AML-193 (cell line): ENCODE measurements at regions not wholly inside any gene's neighbourhood (a gene's known extent, or its start where the extent isn't known, plus 50 kb on each side); places are given as distances from the start of the nearest gene placed in this dataset.

Source experiments
- DNase-seq, 2 experiments: peaks; one replicate each; lab custom pipeline; 2025; lab: John Stamatoyannopoulos, UW

GRCh38 chr14:66115740-66116502 is 370.2 kb upstream of the CCDC196 start:
- no peak for DNase-seq

- no peak for DNase-seq
Observed at GRCh38 chr14:66116732-66117131, 369.4 kb upstream of the CCDC196 start.

- no peak for DNase-seq
Observed at GRCh38 chr14:66117600-66117999, 368.6 kb upstream of the CCDC196 start.

GRCh38 chr14:66119606-66120231 is 366.5 kb upstream of the CCDC196 start:
- DNase-seq: no peak

- no peak for DNase-seq
Observed at GRCh38 chr14:66120402-66120801, 365.8 kb upstream of the CCDC196 start.

DNA sequence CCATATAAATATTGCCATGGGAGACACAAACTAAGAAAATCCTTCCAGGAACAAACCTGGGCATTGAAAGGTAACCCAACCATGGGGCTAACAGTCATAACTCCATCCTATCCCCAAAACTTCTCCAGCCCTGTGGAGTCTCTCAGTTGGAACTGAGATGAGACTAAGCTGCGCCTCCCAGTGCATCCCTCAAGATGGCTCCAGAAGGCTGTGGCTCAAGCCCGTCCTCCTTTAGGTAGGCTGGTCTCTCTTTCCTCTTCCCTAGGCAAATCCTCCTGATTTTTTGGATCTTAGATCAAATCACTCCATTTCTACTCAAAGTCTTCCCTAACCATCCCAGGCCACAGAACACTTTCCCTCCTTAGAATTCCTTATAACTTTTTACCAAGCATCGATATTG is 364.3 kb upstream of the CCDC196 start:
- no peak for DNase-seq

GRCh38 chr14:66129224-66129623 is 356.9 kb upstream of the CCDC196 start:
- DNase-seq: no peak

DNA sequence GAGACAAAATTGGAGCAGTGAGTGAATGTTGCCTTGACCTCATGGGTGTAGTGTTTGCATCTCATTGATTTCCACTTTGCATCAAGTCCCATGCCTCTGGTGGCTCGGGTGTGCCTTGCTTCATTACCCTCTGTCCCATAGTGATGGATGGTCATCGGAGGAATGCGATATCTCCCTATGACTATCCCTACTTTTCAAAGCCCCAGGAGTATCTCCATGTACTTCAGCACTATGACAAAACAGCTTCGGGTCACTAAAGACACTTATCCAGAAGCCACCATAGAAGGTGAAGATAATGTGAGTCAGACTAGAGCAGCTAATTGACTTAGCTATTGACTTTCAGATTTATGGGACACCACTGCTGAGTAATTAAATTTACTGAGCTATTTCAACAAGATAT is 355.1 kb upstream of the CCDC196 start:
- DNase-seq: no peak

DNA sequence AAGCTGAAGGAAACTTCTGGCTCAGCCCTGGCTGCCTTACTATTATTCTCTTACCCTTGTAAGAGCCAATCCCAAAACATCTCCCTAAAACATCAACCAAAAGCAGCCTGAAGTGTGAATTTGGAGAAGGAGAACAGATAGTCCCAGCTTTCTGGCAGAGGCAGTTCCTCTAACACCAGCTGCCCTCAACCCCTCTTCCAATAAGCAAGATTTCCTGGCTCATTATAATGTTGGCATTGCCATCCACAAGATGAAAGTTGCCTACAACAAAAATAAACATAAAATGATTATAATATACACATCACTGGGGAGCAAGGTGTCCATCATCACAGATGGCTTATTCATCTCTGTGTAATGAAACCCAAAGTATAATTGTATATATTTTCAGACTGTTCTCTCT is 352.5 kb upstream of the CCDC196 start:
- no peak for DNase-seq

DNA sequence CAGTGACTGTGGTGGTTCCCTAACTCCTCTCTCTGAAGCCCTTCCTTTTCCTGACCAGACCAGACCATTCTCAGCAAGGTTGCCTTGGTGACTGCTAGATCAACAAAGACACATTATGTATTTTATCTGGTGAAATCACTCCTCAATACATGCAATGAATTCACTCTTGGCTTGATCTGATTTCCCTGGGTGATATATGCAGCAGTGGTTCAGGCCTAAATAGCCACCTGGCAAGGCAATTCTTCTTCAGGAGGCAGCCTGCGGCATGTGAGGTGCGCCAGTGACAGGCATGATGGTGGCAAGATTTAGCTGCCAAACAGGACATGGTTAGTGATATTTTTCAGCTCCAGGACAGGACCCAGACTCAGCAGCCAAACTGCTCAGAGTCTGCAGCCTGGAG is 350.3 kb upstream of the CCDC196 start:
- no peak for DNase-seq

- no peak for DNase-seq
Observed at GRCh38 chr14:66137081-66137480, 349.1 kb upstream of the CCDC196 start.

- no peak for DNase-seq
Observed at GRCh38 chr14:66139432-66139831, 346.7 kb upstream of the CCDC196 start.

- peak; percentile 4 to 14 for DNase-seq
Observed at GRCh38 chr14:66140213-66140918, 345.8 kb upstream of the CCDC196 start.

- no peak for DNase-seq
Observed at GRCh38 chr14:66140963-66141362, 345.2 kb upstream of the CCDC196 start.

DNA sequence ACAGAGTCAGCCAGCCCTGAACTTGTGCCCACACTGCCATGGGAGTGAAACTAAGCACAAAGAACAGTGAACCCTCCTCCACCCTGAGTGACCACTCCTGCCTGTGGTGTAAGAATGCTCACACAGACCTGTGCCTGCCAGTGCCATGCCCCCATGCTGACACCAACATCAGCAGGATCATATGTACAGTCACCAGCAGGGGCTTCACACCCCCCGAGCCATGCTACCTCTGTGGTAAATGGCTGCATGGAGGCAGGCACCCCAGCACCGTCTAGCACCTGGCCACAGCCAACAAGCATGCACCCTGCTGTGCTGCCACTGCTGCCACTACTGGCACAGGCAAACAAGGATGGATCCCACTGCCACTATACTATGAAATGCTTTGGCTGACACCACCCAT is 344.4 kb upstream of the CCDC196 start:
- no peak for DNase-seq

DNA sequence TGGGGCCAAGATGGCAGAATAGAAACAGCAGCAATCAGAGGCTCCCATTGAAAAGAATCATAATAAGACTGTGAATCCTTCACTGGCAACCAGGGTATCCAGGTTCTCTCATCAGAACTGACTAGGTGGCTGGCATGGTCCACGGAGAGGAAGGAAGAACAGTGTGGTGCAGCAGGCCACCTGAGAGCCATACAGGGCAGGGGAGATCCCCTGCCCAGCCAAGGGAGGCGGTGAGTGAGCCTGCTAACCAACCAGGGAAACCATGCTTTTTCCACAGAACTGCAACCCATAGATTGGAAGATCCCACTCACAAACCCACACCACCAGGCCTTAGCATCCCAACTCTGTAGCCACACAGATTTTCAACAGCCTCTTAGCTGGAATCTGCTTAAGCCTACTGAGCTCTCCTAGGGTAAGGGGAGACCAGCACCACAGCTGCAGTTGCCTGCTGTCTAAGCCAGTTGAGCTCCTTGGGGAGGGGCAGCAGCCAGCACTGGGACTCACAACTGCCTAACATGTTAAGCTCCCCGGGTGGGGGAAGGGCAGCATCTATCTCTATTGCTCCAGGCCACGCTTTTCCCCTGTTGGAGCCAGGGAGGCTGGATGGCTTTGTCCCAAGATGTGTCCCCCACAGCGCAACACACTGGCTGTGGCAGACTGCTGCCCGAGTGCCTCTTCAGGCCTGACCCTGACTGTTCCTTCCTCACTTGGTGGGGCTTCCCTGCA is 342.6 kb upstream of the CCDC196 start:
- DNase-seq: no peak

- DNase-seq: no peak
Observed at GRCh38 chr14:66152302-66152701, 333.9 kb upstream of the CCDC196 start.

- DNase-seq: no peak
Observed at GRCh38 chr14:66152747-66153146, 333.4 kb upstream of the CCDC196 start.

DNA sequence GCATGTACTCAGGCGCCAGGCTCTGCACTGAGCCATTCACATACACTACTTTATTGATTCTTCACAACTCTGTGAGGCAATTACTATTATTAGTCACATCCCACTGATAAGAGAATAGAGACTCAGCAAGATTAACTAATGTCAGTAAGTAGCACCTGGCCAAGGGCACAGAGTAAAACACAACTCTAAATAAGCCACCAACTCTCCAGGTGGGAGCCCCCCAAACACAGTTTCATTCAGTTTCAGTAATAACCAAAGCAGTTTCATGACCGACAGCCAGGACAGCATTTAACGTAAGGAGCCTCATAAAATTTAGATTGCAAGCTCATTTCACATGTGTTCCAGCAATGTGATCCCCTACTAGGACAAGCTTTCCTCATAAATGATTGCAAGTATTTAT is 323.1 kb upstream of the CCDC196 start:
- no peak for DNase-seq

DNA sequence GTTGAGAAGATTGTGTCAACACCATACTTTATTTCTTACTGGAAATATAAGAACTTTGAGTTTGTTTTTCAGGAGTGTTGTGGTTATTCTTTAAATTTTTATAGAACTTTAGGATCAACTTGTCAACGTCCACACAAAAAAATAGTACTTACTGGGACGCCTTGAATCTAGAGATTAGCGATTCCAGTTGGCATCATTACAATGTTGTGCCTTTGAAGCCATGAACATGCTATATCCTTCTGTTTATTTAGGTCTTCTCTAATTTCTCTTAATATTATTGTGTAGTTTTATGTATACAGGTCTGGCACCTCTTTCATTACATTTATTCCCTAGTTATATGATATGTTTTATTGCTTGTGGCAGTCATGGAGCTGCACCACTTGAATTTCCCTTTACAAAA is 320.8 kb upstream of the CCDC196 start:
- no peak for DNase-seq

- no peak for DNase-seq
Observed at GRCh38 chr14:66174453-66174891, 311.7 kb upstream of the CCDC196 start.

DNA sequence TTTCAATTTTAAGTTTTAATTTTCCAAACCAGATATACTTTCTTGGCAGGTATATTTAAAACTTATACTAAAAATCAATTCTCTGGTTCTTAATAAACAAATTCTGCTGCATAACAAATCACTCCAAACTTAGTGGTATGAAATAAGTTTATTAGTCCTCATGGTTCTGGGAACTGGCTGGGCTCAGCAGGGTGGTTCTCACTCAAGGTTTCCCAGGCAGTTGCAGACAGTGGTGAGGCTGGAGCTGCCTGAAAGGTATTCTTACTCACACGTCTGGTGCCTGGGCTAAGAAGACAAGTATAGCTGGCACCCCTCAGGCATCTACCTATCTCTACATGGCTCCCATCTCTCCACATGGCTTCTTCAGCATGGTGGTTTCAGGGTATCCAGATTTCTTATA is 308.2 kb upstream of the CCDC196 start:
- DNase-seq: no peak
